ENCODE measurements at regions not wholly inside any gene's neighbourhood (a gene's known extent, or its start where the extent isn't known, plus 50 kb on each side); places are given as distances from the start of the nearest gene placed in this dataset.

- no peak overlapping the region for H3K4me3 ChIP-seq
- no peak for DNase-seq
- no peaks in the 10 kb centered on the region for H3K4me1 ChIP-seq
- H3K27me3 ChIP-seq, result no peaks in the 10 kb centered on the region
- H3K36me3 ChIP-seq, result no peaks in the 10 kb centered on the region
- H3K9me3 ChIP-seq (replicated peaks), result no peaks in the 10 kb centered on the region
- no peak overlapping the region for H3K27ac ChIP-seq
These were observed 144.6 kb downstream of the SOX3 start for GRCh38 chrX:140360284-140360683.

GRCh38 chrX:140355922-140356321 lies 148.9 kb downstream of the SOX3 start:
- Histone ChIP-seq H3K36me3 (no peaks in the 10 kb centered on the region), H3K4me3 (no peak overlapping the region), H3K27me3 (no peaks in the 10 kb centered on the region), H3K9me3 (replicated peaks) (no peaks in the 10 kb centered on the region), H3K4me1 (no peaks in the 10 kb centered on the region), H3K27ac (no peak overlapping the region)
- no peak for DNase-seq

- H3K4me1 ChIP-seq, result no peaks in the 10 kb centered on the region
These were observed 149.4 kb downstream of the SOX3 start for GRCh38 chrX:140355429-140355828.

GRCh38 chrX:140354431-140355120 lies 150.3 kb downstream of the SOX3 start:
- Histone ChIP-seq H3K4me3 (no peak overlapping the region), H3K4me1 (no peaks in the 10 kb centered on the region), H3K36me3 (no peaks in the 10 kb centered on the region), H3K27me3 (no peaks in the 10 kb centered on the region), H3K9me3 (replicated peaks) (no peaks in the 10 kb centered on the region), H3K27ac (no peak overlapping the region)
- no peak for DNase-seq

More at GRCh38 chrX:140355429-140355828, 149.4 kb downstream of the SOX3 start:
- Histone ChIP-seq H3K4me3 (no peak overlapping the region), H3K36me3 (no peaks in the 10 kb centered on the region), H3K27ac (no peak overlapping the region), H3K27me3 (no peaks in the 10 kb centered on the region), H3K9me3 (replicated peaks) (no peaks in the 10 kb centered on the region)
- DNase-seq, result no peak

GRCh38 chrX:140346729-140347128 lies 158.1 kb downstream of the SOX3 start:
- peak in 1 of 2 experiments; percentile 16 for DNase-seq

GRCh38 chrX:140343226-140343868 lies 161.5 kb downstream of the SOX3 start:
- Histone ChIP-seq H3K36me3 (no peaks in the 10 kb centered on the region), H3K4me1 (no peaks in the 10 kb centered on the region; the same call in 1 of the 2 replicates), H3K27ac (no peak overlapping the region), H3K4me3 (no peak overlapping the region), H3K9me3 (replicated peaks) (no peaks in the 10 kb centered on the region), H3K27me3 (no peaks in the 10 kb centered on the region)
- DNase-seq, result peak; percentile 2 to 25

More at GRCh38 chrX:140346729-140347128, 158.1 kb downstream of the SOX3 start:
- no peak overlapping the region for H3K27ac ChIP-seq
- no peaks in the 10 kb centered on the region; the same call in 1 of the 2 replicates for H3K4me1 ChIP-seq
- H3K36me3 ChIP-seq, result no peaks in the 10 kb centered on the region
- H3K27me3 ChIP-seq, result no peaks in the 10 kb centered on the region
- H3K4me3 ChIP-seq, result no peak overlapping the region
- no peaks in the 10 kb centered on the region for H3K9me3 ChIP-seq (replicated peaks)

GRCh38 chrX:140342410-140342809 lies 162.5 kb downstream of the SOX3 start:
- Histone ChIP-seq H3K27me3 (no peaks in the 10 kb centered on the region), H3K9me3 (replicated peaks) (no peaks in the 10 kb centered on the region), H3K4me3 (no peak overlapping the region), H3K27ac (no peak overlapping the region), H3K4me1 (no peaks in the 10 kb centered on the region; the same call in 1 of the 2 replicates), H3K36me3 (no peaks in the 10 kb centered on the region)
- no peak for DNase-seq

- no peaks in the 10 kb centered on the region for H3K4me1 ChIP-seq
- H3K27ac ChIP-seq, result no peak overlapping the region
- H3K4me3 ChIP-seq, result no peak overlapping the region
- no peak for DNase-seq
- H3K36me3 ChIP-seq, result no peaks in the 10 kb centered on the region
- H3K9me3 ChIP-seq (replicated peaks), result no peaks in the 10 kb centered on the region
- no peaks in the 10 kb centered on the region for H3K27me3 ChIP-seq
These were observed 167.6 kb downstream of the SOX3 start for GRCh38 chrX:140337263-140337662.

- Histone ChIP-seq H3K27me3 (no peaks in the 10 kb centered on the region), H3K4me1 (no peaks in the 10 kb centered on the region), H3K36me3 (no peaks in the 10 kb centered on the region), H3K9me3 (replicated peaks) (no peaks in the 10 kb centered on the region), H3K27ac (no peak overlapping the region), H3K4me3 (no peak overlapping the region)
- peak in 1 of 2 experiments; percentile 9 for DNase-seq
These were observed 186.6 kb downstream of the SOX3 start for GRCh38 chrX:140318296-140318695.

- H3K27me3 ChIP-seq, result no peaks in the 10 kb centered on the region
- no peaks in the 10 kb centered on the region for H3K4me1 ChIP-seq
- H3K27ac ChIP-seq, result no peak overlapping the region
- H3K4me3 ChIP-seq, result no peak overlapping the region
- no peaks in the 10 kb centered on the region for H3K36me3 ChIP-seq
- no peaks in the 10 kb centered on the region for H3K9me3 ChIP-seq (replicated peaks)
- DNase-seq, result no peak
These were observed 187.4 kb downstream of the SOX3 start for GRCh38 chrX:140317462-140317861.

- no peak overlapping the region for H3K4me3 ChIP-seq
- DNase-seq, result peak in 1 of 2 experiments; percentile 52
- H3K9me3 ChIP-seq (replicated peaks), result no peaks in the 10 kb centered on the region
- H3K27ac ChIP-seq, result peak overlapping the region; percentile 85
- H3K27me3 ChIP-seq, result no peaks in the 10 kb centered on the region
- no peaks in the 10 kb centered on the region for H3K36me3 ChIP-seq
- H3K4me1 ChIP-seq, result peaks cover 16% of the 10 kb centered on the region
These were observed 205.7 kb downstream of the SOX3 start for GRCh38 chrX:140298960-140299825.

GRCh38 chrX:140297273-140297672 lies 207.6 kb downstream of the SOX3 start:
- H3K27ac ChIP-seq, result no peak overlapping the region
- no peaks in the 10 kb centered on the region for H3K36me3 ChIP-seq
- no peak overlapping the region for H3K4me3 ChIP-seq
- peaks cover 21% of the 10 kb centered on the region for H3K4me1 ChIP-seq
- no peak for DNase-seq
- no peaks in the 10 kb centered on the region for H3K27me3 ChIP-seq
- no peaks in the 10 kb centered on the region for H3K9me3 ChIP-seq (replicated peaks)

- H3K36me3 ChIP-seq, result no peaks in the 10 kb centered on the region
- DNase-seq, result peak in 1 of 2 experiments; percentile 12
- peak overlapping the region; percentile 50 for H3K27ac ChIP-seq
- peaks cover 11% of the 10 kb centered on the region for H3K4me1 ChIP-seq
- no peaks in the 10 kb centered on the region for H3K9me3 ChIP-seq (replicated peaks)
- no peak overlapping the region for H3K4me3 ChIP-seq
- H3K27me3 ChIP-seq, result no peaks in the 10 kb centered on the region
These were observed 211.9 kb downstream of the SOX3 start for GRCh38 chrX:140292961-140293360.

GRCh38 chrX:140292188-140292587 lies 212.7 kb downstream of the SOX3 start:
- peak; percentile 60 to 78 for DNase-seq
- H3K27ac ChIP-seq, result peak overlapping the region; percentile 50
- H3K36me3 ChIP-seq, result no peaks in the 10 kb centered on the region
- H3K4me3 ChIP-seq, result no peak overlapping the region
- peaks cover 11% of the 10 kb centered on the region for H3K4me1 ChIP-seq
- no peaks in the 10 kb centered on the region for H3K9me3 ChIP-seq (replicated peaks)
- no peaks in the 10 kb centered on the region for H3K27me3 ChIP-seq
